Stimulated activated CD4-positive, alpha-beta T cell treated with anti-CD3 and anti-CD28 coated beads, Interleukin-4, amount 100 ng/mL, for 48 hours (primary cell): ENCODE measurements at regions not wholly inside any gene's neighbourhood (a gene's known extent, or its start where the extent isn't known, plus 50 kb on each side); places are given as distances from the start of the nearest gene placed in this dataset.
A peak's percentile ranks its signal among the peaks of the same experiment; 100 is the strongest.
"Not testable (repeated sequence)": the region's sequence is repeated elsewhere in the genome, so short reads cannot be mapped to it uniquely, and the experiment has no call there.

Source experiments
- DNase-seq, 2 donors: peaks; one replicate each; pipeline ENCODE4 v3.0.0-alpha.2; 2020; ENCODE audit warnings: low read depth in 2 of 2

DNA sequence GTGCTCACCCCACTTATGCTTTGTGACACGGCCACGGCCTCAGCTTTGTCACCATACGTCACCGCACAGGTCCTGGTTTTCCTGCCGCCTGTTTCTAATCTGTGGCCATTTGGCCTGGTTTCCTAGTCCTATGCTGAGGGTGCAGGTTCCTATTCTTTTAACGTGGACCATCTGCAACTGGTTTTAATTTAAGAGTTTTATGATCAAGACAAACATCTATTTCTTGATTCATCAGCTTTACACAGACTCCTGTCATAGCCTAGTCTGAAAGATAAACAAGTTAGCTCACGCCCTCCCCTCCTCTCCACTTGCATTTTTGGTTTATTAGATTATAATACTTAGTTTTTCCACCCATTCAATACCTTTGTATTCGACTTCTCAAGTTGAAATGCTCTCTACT is 97.5 kb upstream of the RPS6KA2 start:
- no peak for DNase-seq

DNA sequence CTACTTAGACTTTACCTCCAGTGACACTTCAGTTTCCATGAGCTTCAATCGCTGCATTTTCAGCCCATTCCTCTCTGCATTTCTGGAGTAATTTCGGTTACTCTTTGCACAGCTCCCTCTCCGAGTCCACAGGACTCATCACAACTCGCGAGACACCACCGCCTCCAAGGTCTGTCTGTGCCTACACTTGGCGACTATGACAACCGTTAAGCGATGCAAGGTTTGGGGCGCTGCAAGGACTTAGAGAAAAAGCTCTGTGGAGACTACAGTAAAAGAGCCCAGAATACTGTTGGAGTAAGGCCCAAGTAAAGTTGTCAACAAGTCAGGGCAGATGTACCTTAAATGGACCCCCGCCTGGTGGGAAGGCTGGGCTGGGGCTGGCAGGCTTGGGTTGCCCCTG is 95.7 kb upstream of the RPS6KA2 start:
- DNase-seq: no peak

DNA sequence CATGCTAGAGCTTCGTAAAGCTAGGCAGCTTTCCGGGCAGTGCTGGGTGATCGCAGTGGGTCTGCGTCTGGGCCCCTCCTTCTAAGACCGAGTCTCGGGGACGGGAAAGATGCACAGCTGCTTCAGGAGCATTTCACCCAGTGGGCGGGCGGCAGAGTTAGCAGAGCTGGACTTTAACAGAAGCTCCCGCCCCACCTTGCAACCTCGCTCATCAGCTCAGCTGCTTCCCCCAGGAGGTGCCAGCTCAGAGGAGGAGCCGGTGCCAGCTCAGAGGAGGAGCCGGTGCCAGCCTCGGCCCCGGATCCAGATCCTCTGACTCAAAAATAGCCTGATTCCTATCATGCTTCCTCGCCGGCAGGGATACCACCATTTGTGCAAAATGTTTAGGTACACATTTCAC is 94.5 kb upstream of the RPS6KA2 start:
- no peak for DNase-seq

DNA sequence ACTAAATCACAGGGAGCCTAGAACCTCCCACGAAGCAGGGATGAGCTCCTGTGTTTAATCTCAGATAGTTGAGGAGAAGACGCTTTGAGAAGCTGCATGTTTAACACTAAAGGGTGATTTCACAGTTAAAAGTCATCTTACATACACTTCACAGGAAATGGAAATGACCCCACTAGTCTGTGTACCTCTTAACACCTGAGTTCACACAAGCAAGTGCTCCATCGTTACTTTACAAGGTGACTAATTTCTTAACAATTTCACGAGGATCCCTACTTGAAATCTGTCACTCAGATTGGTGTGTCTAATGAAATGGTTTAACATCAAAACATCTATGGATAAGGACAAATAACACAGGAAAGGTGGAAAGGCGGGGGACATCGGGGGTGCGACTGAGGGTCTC is 93.8 kb upstream of the RPS6KA2 start:
- no peak for DNase-seq

DNA sequence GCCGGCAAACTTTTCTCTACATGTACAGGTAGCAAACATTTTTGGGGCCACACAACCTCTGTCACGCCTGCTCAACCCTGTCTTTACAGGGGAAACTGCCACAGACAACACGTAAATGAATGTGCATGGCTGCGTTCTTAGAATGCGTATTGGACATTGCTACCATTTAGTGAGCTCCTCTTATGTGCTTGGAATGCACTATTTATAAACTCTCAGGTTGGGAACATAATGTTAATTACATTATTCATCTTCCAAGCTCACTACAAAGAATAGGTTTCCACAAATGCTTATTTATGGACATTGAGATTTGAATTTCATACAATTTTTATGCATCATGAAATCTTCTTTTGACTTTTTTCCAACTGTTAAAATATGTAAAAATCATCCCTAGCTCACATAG is 92.0 kb upstream of the RPS6KA2 start:
- DNase-seq: no peak

DNA sequence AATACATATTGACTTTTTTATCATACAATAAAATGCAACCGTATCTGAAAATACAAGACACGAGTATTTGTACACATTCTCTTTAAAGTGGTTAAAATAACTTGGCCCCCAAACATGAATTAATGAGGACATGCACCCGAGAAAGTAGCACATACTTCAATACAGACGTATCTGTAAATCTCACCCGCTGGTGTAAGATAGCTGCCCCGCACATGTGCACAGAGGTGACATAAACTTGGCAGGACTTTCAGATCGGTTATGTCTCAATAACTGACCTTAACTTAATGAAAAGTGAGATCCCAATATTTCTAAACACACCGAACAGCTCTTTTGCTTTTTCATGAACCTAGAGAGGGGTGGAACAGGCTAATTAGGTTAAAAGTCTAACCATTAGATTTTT is 91.5 kb upstream of the RPS6KA2 start:
- DNase-seq: no peak

DNA sequence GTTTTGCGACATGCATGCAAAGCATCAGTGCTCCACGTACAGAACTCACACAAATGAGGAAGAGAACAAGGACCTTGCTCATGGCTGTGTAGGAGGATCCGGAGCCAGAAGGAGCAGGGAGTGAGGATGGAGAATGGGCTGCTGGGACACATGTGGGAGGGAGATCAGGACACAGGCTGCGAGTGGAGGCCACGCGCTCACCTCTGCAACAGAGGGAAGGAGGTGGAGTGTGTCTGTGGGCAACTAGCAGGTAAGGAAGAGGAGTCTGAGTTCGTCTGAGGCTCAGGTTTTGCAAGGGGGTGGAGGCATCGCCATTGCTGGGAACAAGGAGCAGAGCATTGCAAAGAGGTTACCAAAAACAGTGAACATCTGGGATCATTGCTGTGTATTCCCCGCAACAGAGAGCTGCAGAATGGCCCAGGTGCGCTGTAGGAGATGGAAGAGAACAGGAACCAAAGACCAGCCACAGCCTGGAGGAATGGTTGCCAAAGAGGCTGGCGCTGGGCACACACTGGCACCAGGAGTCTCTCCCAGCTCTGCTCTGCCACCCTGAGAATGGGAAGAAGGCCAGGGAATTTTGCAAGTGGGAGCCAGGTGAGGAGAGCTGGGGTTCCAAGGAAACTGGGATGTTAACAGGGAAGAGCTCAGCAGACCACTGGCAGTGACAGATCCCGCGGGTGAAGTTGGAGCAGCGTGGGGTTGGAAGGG is 90.0 kb upstream of the RPS6KA2 start:
- no peak for DNase-seq

DNA sequence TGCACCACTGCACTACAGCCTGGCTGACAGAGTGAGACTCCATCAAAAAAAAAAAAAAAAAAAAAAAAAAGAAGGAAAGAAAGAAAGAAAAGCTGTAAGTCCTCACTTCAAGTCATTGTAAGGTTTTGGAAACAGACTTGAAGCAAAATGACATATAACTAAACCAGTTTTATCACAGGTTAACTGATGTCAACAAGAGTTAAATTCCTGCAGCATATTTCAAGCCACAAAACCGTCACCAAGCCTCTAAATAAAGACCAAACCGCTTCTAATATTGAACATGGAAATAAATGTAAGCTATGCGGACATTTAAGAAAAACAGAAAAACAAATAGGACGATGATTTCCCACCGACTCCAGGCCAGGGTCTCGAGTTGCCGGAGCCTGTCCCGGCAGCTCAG is 88.9 kb upstream of the RPS6KA2 start:
- DNase-seq: no peak

DNA sequence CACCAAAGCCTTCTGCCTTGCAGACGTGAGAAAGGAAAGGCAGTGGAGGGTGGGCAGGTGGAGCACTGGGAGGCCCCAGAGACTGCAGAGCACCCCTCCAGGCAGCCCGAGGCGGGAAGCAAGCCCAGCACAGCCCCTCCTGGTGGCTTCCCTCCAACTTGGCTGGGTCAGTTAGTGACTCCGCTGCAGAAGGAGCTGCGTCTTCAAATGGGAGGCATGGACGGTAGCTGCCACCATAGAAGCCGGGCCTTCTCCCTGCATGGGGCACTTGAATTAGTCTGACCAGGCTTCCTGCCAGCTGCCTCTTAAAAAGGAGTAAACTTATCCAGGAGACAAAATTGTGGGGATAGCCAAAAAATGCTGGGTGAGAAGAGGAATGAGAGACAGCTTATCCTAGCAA is 88.0 kb upstream of the RPS6KA2 start:
- no peak for DNase-seq

DNA sequence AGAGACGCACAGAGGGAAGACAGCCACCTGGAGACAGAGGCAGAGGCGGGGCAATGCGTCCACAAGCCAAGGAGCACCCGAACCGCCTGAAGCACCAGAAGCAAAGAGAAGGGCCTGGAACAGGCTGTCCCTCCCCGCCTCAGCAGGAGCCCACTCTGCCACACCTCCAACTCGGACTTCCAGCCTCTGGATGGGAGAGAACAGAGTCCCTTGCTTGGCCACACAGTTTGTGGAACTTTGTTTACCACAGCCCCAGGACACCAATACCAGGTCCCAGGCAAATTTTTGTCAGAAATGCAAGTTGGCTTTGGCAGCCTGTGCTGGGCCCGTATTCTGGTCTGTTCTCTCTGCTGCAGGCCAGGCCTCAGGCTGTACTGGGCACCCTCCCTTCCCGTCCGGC is 87.5 kb upstream of the RPS6KA2 start:
- no peak for DNase-seq

DNA sequence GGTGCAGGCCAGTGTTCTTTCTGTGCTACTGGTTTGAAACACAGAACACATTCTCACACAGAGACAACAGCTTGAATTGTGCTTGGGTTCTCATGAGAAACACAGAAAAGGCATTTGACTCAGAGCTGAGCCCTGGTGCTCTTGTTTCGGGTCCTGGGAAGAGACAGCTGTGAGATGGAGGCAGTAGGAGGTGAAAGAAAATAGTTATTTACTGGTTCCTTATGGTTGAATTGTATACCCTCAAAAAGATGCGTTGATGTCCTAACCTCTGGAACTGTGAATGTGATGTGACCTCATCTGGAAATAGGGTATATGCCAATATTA is 87.1 kb upstream of the RPS6KA2 start:
- DNase-seq: no peak

DNA sequence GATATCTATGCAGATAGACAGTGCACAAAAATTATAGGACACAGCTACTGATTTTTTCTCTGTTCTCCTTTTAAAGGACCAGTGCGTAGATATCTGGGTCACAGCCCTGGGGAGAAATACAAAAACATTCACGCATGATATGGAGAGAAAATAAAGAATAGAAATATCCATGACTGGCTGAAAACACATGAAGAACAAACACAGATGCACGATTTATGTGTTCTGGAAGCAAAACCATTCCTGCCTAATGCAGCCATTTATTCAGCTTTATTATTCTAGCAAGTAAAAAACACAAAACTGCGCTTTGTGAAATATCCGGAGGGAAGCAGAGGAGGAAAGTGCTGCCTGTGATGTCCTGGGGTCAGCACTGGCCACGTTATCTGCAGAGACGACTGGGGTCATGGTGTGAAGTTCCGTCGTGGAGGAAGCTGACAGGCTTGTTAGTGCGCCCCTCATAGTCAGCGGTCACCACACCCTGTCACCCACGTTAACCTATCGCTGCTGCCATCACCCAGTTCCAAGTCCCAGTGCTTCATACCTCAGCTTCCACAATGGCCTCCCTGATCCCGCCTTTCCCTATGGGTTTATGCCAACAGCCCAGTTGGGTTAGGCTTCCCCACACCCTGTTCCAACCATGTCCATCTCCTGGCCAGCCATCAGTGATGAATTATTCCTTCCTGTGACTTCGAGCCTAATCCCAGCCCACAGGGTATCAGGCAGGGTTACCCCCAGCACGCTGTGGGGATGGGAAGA is 86.6 kb upstream of the RPS6KA2 start:
- DNase-seq: no peak

DNA sequence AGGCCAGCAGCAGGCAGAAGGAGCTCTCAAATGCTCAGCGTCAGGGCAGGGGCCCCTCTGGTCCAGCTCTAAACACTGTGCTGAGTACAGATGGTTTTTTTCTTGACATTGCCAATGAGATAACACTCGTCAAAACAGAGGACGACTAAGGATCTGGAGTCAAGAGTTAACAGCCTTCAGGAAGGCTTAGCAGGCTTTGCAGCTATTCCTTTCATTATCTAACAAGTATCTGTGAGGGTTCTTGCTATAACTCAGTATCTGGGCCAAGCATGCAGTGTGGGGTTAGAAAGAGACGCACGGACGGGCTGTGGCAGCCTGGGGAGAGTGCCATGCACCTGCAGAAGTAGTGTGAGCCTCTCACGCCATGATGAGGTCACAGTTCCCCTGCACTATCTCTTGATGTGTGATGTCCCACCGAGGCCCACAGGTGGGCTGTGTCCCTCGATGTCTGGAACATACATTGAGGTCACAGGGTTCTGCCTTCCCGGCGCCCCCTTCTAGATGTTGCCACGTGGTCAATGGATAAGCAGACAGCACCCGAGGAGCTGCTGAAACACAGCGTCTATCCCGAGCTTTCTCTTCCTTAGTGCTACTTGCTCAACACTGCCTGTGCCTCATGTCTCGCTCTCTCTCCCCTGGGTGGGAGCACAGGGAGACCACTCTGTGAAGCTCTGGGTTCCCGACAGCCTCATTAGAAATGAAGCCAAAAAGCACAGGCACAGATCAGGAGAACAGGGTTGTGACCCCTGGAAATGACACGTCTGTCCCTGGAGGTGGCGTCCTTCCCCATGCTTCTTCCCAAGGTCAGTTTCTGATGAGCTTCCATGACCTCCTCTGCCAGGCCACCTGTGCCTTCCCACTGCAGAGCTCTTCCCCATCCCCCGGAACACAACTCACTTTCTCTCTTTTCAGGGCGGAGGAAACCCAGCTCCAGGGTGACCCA is 85.5 kb upstream of the RPS6KA2 start:
- DNase-seq: no peak

DNA sequence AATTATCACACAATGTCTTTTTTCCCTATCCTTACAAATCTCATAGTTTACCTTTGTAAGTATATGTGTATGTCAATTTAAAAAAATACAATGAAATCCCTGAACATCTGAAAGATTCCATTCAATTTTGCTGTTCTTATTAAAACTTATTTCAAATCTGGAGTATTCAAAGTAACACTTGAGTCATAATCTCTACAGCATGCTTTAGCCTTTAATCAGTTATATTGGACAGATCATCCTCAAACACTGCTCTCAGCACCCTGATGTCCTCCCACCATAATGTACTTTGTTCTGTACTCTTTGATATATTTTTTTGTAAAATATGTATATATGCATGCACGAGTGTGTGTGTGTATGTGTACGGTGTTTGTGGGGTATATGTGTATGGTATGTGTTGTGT is 83.0 kb upstream of the RPS6KA2 start:
- DNase-seq: no peak

DNA sequence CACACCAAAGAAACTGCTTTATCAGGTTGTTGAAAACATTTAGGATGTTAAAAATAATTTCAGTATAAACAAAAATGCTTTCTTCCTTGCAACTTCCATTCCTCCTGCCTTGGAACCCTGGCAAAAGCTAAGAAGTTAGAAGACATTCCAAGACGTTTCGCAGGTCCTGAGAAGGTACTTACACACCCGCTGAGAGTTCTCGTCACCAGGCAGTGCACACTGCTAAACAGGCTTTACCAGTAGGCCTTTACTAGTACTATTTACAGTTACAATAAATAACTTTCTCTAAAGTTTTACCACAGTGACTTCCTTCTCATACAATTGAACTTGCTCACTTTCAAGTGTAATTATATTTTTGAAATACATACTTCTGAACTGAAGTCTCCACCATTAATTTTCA is 81.4 kb upstream of the RPS6KA2 start:
- DNase-seq: no peak

DNA sequence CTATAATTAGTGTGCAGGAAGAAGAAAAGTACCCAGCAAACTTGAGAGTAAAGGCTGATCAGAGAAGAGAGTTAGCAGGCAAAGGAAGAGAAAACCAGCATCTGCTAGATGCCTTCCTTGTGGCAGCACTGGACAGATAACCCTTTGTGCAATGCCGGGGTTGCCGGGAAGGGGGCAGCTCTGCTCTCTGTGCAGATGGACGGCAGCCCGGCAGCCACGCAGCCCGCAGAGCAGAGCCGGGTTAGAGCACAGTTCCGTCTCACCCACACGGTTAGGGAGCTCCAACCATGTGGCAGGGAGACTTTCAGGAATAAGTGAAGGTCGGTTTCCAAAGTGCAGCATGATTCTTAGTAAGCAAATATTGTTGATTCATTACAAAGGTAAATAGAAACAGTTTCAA is 80.0 kb upstream of the RPS6KA2 start:
- peak; percentile 9 to 24 for DNase-seq

DNA sequence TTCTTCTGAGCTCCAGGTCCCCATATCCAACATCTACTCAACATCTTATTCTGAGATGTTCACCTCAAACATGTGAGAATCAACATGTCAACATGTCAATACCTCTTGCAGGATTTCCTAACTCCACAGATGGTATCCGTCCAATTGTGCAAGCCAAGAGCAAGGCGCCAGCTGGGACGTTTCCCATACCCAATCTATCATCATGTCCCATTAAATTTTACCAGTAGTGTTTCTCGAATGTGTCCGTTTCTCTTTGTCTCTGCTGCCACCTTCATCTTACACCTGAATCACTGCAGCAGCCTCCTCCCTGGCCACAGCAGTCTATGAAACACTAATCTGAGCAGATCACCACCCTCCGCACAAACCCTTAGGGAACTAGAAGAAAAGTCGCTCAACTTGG is 78.0 kb upstream of the RPS6KA2 start:
- DNase-seq: no peak

DNA sequence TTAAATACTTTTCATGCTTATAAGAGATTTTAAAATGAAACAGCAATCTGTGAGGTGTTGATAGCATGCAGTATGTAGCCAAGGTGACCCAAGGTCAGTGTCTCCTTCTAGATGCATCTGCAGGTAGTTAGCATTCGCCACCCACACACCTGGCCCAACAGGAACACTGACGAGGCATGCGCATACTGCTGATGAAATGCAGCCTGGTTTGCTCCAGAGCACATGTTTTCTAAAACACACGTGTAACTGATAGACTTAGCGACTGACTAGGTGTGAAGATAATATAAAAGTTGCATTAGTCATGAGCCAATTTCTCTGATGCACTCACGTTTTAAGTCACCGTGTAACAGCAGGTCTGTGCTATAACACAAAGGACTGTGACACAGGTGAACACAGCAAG is 77.1 kb upstream of the RPS6KA2 start:
- no peak for DNase-seq

DNA sequence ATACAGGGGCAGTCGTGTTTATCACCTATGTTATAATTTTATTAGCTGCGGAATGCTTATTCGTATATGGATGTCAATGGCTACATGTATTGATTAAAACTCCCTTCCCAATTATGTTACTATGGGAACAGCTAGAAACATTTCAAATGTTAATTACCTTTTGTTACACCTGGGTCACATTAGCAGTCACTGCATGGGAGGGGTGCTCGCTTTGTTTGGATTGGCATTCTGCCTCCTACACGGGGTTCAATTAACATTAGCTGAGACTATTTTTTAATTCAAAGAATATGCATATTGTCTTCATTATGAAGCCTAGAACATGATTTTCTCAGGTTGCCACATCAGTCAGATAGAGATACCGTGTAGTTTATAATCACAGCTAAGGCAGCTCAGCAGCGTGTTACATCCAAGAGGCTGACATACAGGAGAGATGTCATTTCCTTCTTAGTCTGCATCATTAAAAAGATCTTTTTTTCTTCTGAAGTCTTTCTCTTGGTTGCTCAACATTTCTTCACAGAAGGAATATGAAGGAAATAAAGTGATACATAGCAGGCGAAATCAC is 76.2 kb upstream of the RPS6KA2 start:
- no peak for DNase-seq

DNA sequence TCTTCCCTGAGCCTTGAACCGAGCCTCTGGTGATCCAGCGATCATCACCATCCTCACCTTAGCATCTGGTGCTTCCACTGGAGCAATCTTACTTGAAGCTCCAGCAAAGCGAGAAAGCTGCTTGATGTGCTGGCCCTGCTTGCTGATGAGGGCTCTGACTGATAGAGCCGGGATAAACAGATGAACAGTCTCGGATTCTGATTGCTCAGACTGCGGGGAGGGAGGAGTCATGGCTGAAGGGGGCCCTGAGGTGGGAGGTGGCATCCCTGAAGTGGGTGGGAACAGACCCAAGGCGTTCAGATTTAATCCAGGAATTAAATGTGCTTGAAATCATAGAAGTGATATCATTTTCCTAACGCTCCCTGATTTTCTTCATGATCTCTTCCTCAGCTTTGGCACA is 74.4 kb upstream of the RPS6KA2 start:
- DNase-seq: not testable (repeated sequence)

DNA sequence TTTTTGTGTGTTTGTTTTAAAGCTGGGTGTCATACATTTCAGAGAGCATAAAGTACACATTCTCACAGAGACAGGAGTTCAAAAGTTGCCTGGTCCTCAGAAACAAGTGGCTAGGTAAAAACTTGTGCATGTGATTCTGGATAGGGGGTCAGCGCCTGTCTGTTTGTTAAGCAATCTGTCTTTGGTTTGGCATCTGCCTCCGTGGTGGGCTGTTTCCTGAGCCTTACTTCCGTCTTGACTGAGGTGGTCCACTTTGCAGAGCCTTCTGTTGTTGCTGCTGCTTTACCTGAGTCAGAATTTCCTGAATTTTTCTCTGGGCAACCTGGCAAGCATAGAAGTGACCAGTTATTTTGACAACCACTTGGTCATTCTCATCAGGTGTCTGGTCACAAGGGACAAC is 73.8 kb upstream of the RPS6KA2 start:
- DNase-seq: not testable (repeated sequence)

DNA sequence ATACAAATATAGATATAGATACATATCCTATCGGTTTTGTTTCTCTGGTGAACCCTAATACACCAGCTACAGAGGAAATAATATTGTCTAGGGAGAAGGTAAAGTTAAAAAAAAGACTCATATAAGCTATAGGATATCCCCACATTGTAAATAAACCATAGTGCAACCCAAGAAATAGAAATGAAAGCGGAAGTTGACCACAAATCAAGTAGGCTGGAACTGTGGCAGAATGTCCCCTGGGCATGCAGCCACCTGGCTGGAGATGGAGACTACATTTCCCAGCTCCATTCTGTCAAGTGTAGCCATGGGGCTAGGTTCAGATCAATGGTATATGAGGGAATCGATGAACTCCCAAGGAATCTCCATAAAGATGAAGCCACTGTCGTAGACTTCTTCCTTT is 70.1 kb upstream of the RPS6KA2 start:
- DNase-seq: no peak
